LHCN-M2 (cell line): ENCODE measurements at regions not wholly inside any gene's neighbourhood (a gene's known extent, or its start where the extent isn't known, plus 50 kb on each side); places are given as distances from the start of the nearest gene placed in this dataset.
"Not testable (repeated sequence)": the region's sequence is repeated elsewhere in the genome, so short reads cannot be mapped to it uniquely, and the experiment has no call there.

ENCODE experiments used
- DNase-seq: peaks from one replicate; pipeline ENCODE4 v3.0.0-alpha.2; 2012; ENCODE audit warnings: low read depth

DNA sequence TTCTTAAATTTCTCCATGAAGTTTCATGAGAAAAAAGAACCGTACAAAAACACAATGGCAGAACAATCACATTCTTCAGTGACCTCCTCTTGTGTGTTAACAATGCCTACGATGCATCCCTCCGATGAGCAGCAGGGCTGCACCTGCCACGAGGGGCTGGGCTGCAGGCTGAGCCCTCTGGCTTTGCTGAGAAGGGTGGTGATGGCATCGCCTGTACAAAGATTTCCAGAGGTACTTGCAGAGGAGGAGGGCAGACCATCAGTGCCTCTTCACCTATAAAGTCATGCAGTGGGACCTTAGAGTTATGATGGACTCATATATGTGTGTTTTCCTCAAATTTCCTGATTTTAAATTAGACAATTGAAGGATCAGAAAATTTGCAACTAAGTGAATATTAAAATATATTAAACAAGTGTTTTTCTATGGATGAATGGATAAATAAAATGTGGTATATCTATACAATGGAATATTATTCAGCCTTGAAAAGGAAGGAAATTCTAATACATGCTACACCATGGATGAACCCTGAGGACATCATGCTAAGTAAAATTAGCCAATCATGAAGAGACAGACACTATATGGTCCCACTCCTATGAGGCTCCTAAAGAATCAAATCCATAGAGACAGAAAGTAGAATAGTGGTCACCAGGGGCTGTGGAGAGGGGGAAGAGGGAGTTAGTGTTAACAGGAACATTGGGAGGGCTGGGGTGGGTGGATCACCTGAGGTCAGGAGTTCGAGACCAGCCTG is 489.3 kb downstream of the SIPA1L2 start:
- DNase-seq = no peak

DNA sequence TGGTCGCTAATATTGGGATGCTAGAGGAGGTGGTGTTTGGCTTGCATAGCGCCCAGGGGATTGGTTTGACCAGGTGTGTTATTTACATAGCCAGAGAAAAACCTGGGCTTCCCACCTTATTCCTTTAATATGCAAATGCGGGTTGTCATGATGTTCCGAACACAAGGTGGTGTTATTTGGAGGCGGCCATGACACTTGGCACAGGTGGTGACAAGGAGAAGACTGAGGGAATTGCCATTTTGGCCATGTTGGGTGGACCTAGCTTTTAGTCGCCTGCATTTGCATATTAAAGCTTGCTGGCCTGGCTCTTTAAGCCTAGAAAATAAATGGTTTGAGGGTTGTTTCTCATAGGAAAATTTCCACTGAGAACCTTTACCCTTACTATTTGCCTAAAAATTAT is 490.5 kb downstream of the SIPA1L2 start:
- no peak for DNase-seq

DNA sequence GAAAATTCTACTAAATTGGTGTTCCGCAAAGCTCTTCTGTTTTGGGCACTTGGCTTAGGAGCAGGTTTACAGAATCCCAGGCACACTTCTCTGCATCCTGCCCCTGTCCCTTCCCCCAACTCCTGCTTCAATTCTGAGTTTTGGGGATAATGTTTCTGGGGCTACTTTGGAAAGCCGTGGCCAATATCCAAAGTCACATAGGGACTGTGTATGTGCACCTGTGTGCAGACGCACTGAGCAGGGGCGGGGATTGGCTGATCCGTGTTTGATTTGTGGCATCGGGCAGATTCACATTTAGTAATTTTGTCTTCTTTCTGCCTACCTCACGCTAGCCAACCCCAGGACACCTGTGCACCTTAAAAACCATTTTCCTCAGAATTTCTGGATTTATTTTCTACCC is 491.9 kb downstream of the SIPA1L2 start:
- no peak for DNase-seq

DNA sequence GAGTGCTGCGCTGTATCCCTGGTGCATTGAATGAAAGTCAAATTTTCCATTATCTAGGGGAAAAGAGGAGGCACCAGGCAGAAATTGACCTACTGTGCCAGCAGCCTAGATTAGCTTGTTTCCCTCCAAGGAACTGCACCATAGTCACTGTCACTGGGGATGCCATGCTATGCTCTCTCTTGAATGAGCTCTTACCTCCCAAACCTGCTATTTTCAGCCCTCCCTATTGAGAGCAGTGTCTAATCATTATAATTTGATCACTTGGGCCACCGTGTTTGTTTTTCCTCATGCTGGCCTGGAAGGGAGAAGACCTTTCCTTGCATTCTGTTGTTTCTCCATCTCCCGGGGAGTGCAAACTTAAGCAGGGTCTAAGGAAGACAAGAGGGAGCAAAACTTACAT is 492.9 kb downstream of the SIPA1L2 start:
- no peak for DNase-seq

DNA sequence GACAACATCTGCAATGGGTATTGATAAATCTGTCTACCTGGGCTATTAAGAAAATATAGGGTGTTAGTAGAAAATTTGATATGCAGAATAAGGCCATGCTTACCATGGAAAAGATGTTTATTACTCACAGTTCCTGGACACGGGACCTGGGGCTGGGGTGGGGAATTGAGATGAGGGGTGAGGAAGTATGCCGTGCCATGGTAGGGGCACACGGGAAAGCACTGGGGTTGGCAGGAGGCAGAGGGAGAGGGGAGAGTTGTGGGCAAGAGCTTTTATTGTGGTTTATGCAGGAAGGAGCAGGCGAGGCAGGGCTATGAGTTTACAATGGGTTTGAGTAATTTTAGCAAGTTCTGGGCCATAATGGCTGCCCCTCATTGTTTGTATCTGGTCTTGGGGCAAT is 493.8 kb downstream of the SIPA1L2 start:
- DNase-seq = no peak

DNA sequence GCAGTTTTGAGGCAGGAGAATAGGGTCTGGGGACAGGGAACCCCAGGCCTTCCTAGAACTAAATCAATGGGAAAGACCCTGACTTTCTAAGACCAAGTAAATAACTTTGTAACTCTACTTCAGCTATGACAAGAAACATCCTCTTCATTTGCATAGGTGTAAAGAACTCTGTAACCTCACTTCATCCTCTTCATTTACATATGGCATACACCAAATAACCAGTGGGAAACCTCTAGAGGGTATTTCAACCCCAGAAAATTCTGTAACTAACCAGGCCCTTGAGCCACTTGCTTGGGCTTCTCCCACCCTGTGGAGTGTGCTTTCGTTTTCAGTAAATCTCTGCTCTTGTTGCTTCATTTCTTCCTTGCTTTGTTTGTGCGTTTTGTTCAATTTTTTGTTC is 495.6 kb downstream of the SIPA1L2 start:
- no peak for DNase-seq

DNA sequence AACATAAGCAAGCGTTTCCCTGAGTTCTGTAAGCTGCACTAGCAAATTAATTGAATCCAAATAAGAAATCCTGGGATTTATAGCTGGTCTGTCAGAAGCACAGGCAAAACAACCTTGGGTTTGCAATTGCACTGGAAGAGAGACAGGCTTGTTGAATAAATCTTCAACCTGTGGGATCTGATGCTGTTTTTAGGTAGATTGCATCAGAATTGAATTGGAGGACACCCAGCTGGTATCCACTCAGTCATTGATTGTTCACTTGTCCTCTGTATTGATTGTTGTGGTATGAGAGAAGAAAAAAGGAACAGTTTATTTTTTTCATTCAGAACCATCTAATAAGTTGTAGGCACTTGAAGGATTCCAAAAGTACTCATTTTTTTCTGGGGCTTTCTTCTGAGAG is 497.4 kb downstream of the SIPA1L2 start:
- no peak for DNase-seq

DNA sequence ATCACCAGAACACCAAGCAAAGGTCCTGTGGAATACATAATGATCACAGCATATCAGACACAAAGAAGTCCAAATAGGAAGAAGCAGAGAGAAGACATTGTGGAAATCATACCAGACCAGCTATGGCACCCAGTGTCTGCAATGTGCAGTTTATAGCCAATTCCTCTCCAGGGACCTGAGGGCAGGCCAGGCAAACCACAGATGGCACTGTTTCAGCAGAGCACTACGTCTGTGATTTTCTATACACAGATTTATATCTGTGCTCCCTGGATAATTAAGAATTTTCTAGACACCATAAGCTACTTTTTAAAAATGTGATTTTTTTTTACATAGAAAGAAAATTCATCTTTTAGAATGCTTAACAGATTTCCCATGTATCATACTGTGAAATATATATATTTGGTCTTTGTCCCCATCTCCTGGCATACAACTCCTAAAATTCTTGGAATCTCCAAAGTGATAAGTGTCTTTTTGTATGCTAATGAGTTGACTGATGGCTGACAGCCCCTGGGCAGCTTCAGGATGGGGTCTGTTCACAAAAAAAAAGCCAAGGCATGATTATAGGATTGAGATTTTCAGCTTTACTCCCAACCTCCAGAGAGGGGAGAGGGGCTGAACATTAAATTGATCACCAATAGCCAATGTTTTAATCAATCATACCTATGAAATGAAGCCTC is 498.1 kb downstream of the SIPA1L2 start:
- no peak for DNase-seq

DNA sequence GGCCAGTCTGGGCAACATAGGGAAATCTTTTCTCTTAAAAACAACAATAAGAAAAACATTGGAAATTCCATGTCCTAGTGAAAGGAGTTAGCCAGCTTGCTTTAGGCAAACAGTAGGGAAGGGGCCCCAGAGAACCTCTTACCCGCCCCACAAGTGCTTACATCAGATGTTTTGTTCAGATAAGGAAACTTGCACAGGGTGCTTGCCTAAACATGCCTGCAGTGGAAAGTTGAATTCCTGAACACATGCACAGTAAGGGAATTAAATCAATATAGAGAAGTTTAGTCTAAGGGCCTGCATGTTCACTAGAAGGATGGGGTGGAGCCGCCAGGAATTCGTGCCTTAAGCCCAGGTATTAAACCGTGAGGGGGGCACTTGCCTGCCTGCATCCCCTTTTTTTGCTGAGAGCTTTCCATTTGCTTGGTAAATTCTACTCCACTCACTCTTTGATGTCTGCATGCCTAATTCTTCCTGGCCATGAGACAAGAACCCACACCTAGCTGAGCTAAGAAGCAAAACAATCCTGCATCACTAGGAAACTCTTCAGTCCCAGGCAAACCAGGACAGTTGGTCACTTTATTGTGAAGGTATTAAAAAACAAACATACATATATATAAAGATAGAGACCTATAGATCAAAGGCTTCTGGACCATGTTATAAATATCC is 499.0 kb downstream of the SIPA1L2 start:
- DNase-seq = no peak

DNA sequence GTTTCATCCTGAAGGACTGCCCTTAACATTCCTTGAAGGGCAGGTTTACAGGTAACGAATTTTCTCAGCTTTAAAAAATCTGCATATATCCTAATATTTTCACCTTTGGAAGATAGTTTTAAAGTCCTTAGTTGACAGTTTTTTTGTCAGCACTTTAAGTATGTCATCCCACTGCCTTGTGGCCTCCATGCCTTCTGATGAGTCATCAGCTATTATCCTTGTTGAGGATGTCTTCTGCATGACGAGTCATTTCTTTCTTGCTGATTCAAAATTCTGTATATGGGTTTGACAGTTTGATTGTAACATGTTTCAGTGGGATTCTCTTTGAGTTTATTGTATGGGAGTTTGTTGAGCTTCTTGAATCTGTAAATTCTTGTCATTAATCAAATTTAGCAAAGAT is 500.6 kb downstream of the DISC1 start:
- DNase-seq = peak; percentile 90

DNA sequence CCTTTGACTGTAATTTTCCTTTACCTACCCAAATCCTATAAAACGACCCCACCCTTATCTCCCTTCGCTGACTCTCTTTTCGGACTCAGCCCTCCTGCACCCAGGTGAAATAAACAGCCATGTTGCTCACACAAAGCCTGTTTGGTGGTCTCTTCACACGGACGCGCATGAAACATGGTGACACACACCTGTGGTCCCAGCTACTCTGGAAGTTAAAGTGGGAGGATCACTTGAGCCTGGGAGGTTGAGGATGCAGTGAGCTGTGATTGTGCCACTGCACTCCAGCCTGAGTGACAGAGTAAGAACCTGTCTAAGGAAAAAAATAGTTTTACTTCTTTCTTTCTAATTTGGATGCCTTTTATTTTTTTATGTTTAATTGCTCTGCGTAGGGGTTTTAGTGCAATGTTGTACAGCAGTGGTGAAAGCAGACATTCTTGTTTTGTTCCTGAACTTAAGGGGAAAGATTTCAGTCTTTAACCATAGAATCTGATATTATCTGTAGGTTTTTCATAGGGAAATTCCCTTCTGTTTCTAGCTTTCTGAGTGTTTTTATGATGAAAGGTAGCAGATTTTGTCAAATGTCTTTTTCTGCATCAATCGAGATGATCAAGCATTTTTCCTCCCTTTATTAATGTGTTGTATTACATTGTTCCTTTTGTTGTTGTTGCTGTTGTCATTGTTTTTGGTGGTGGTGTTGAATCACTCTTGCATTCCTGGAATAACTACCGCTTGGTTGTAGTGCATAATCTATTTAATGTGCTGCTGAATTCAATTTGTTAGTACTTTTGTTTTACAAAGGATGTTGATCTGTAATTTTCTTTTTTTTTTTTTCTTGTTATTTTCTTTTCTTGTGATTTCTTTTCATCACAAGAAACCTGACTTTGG is 497.4 kb downstream of the DISC1 start:
- peak; percentile 67 for DNase-seq

DNA sequence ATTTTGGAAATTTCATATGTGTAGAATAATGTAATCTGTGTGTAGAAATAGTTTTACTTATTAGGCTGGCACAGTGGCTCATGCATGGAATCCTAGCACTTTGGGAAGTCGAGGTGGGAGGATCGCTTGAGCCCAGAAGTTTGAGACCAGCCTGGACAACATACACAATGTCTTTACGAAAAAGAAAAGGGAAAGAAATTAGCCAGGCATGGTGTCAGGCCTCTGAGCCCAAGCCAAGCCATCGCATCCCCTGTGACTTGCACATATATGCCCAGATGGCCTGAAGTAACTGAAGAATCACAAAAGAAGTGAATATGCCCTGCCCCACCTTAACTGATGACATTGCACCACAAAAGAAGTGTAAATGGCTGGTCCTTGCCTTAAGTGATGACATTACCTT is 491.3 kb downstream of the DISC1 start:
- not testable (repeated sequence) for DNase-seq

DNA sequence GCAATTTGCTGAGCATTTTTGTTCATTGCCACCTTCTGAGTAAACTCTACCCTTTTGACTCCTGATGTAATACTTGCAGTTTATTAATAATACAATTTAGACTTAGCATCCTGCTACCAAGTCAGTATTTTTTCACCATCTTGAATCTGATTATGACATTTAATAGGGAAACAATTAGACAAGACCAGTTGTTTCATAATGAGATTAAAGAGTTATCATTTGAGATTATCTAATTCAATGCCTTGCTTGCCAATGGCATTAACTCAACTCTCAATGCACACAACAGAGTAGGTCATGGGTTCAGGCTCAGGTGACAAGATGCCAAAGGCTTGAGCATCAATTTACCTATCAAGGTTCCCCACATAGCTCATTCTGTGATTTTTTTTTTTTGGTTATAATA is 488.4 kb downstream of the DISC1 start:
- no peak for DNase-seq

DNA sequence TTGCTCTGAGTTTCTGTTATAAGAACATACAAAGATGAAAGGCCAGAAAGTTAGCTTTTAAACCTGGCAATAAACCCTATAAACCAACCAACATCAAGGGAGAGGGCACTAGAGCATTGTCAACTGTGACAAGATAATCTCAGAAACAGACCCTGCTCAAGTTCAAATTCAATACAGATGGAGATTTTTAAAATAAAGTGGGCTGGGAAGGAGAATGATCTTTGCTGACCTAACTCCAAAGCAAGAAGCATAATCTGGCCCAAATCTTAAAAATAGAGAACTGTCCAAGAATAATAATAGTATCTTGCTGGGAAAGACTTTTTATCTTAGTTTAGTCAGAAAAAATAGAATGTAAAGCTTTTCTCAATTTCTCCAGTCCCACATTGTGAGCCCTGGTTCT is 485.5 kb downstream of the DISC1 start:
- no peak for DNase-seq

DNA sequence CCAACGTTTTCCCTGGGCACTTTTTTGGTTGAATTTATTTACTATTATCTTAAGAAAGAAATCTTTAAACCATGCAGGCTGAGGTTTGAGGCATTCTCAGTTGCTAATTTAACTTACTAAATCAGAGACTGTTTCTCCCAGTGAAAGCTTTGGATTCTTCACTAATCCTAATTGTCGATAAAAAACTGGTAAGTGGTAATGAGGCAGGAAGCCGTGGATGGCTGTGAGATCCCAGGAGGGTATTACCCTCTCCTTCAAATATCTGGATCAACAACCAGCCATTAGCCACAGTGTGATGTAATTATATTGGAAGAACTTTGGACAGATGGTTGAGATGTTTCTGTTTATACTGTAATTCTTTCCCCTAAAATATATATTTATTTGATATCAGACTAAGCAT is 485.0 kb downstream of the DISC1 start:
- DNase-seq = peak; percentile 13

DNA sequence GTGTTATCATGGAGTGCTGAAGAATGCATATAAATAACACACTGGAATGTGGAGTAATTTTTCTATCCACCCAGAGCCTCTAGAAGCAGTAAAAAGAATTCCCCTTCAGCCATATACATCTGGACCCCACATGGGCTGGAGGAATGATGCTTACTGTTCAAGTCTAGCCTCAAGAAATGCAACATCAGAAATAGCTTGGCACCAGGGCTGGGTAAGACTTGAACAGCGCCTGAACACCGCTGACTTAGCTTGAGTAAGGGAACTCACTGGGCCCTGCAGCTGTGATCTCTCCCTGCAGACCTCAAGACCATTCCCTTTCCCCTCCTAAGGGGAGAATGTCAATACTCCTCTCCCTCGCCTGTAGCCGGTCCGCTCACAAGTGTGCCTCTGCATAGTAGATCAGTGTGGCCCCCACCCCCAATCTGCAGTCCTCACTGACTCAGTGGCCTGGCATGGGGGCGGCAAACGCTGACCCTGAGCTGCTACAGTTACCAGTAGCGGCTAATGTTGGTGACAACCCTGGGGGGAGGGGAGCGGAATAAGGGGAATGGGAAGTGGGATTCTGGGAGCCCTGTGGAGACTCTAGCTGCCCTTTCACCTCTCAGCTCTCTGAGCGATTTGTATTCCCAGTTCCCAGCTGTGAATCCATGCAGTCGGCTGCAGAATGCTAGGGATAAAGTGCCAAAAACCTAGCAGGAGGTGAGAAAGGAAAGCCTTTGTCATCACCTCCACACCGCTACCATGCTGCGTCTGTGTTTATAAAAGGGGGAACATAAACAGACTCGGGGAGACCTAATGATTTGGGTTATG is 483.9 kb downstream of the DISC1 start:
- DNase-seq = no peak

DNA sequence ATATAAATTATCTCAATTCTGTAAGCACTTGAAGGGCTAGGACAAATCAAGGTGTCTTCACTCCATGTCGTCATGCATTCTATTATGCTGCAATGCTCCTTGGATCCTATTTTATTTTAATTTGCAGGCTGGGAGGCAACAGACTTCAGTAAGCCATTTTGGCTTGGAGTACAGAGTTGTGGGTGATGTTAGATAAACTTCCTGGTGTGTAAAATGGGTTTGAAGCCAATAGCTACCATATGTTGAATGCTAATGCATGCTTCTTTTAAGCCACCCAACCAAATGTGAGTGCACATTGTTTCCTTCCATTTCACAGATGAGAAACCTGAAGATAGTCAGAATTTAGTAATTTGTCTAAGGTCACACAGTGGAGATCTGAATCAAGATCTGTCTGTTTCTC is 482.8 kb downstream of the DISC1 start:
- no peak for DNase-seq

DNA sequence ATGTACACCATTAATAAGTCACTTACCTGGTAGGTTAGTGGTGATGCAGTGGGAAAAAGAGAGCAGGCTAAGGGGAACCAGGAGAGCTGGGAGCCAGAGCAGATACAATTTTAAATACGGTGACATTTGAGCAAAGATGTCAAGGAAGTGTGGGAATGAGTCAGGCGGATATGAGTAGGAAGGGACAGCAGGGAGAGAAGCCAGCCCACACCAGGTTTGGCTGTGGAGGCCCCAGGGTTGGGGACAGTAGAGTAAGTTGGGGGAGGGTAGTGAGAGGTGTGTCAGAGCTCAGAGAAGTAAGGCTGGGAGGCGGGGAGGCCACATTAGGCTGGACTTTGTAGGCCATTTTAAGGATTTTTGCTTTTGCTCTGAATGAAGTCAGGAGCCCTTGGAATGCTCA is 482.0 kb downstream of the DISC1 start:
- DNase-seq = no peak

DNA sequence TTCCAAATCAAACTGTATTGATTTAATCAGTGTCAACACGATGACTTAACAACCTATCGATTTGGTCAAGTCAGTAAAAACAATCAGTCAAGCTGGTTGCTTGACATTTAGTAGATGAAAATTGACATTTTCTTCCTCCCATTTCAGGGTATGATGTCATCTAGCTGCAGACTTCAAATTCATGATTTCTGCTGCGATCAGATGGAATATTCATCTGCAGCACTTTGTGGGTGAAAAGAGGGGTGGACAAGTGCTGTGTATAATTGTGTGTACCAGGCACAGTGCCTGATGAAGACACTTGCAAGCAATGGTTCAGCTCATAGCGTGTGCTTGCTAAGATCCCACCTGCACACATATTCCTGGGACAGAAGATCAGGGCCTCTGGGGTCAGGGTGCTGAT is 479.8 kb downstream of the DISC1 start:
- no peak for DNase-seq

DNA sequence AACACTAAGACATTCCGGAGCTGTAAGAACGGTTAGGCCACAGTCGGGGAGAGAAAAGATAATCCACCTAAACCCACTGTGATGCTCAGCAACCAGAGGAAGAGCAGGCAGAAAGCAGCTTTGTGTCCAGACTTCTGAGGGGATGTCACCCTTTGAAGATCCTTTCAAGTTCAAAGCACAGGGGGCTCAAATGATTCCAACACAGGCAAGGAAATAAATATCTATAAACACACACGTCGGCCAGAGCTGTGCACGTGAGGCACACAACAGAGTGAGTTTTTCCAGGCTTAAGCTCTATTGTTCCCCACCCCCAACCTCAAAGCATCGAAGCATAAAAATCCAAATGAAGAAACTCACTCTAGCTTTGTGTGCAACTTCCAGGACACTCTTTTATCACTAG is 479.0 kb downstream of the DISC1 start:
- no peak for DNase-seq

DNA sequence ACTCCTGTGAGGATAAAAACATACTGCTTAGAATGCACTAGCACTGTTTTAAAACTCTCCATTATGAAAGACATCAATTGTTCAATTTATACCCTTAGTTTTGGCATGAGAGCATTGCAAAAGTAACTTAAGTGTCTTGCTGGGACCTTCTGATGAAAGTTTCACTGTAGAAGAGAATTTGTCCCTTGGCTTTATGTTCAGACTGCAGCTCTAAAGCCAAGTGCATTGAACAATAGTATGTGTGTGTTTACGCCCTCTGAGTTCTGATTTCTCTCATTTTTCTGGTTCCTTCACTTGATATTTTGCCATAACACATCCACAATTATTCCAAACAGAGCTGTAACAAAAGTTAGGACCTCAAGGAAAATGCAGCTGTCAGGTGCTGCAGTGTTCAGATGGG is 474.6 kb downstream of the DISC1 start:
- DNase-seq = no peak
